Activated CD8-positive, alpha-beta T cell treated with anti-CD3 and anti-CD28 coated beads for 36 hours (primary cell): ENCODE measurements at regions not wholly inside any gene's neighbourhood (a gene's known extent, or its start where the extent isn't known, plus 50 kb on each side); places are given as distances from the start of the nearest gene placed in this dataset.

ENCODE experiments used
- ATAC-seq: fragments of 200-7000 bp; cut with Tn5 transposase; one replicate; pipeline ENCODE4 v1.10.0; 2021; ENCODE audit warnings: mild to moderate bottlenecking, moderate library complexity
- CTCF ChIA-PET: fragments of 350-600 bp; sonication (Branson Sonifier 250); formaldehyde crosslinking; loops from one replicate; lab custom pipeline; 2021; ENCODE audit warnings: antibody characterized with exemption; lab: Charles Lee
- POLR2A ChIA-PET: fragments of 350-600 bp; sonication (Branson Sonifier 250); formaldehyde crosslinking; loops from one replicate; lab custom pipeline; 2021; ENCODE audit warnings: antibody characterized with exemption; lab: Charles Lee
- DNase-seq: peaks from one replicate; pipeline ENCODE4 v3.0.0-alpha.2; 2020
- H3K27ac Mint-ChIP-seq: one replicate; pipeline ENCODE4 v1.8.0; 2021; ENCODE audit warnings: mild to moderate bottlenecking, mixed read lengths
- H3K27me3 Mint-ChIP-seq: one replicate; pipeline ENCODE4 v1.8.0; 2021; ENCODE audit warnings: mixed read lengths
- H3K36me3 Mint-ChIP-seq: one replicate; pipeline ENCODE4 v1.8.0; 2021; ENCODE audit warnings: low read depth, mixed read lengths
- H3K4me1 Mint-ChIP-seq: one replicate; pipeline ENCODE4 v1.8.0; 2021; ENCODE audit warnings: low read depth, mixed read lengths
- H3K4me3 Mint-ChIP-seq: one replicate; pipeline ENCODE4 v1.8.0; 2021; ENCODE audit warnings: mild to moderate bottlenecking, moderate library complexity, mixed read lengths
- H3K9me3 Mint-ChIP-seq: one replicate; pipeline ENCODE4 v1.8.0; 2021; ENCODE audit warnings: mixed read lengths
- intact Hi-C: fragments of 100-400 bp; cut with micrococcal nuclease; formaldehyde crosslinking; loops from one replicate; pipeline ENCODE4 v1.10.0; 2022
- TF ChIP-seq, protein P1 (sequence below): fragments of 200-600 bp; IDR thresholded peaks from one replicate; pipeline ENCODE4 v1.8.0; 2022; ENCODE audit warnings: antibody characterized with exemption, mild to moderate bottlenecking

- TF ChIP-seq, protein P1, sequence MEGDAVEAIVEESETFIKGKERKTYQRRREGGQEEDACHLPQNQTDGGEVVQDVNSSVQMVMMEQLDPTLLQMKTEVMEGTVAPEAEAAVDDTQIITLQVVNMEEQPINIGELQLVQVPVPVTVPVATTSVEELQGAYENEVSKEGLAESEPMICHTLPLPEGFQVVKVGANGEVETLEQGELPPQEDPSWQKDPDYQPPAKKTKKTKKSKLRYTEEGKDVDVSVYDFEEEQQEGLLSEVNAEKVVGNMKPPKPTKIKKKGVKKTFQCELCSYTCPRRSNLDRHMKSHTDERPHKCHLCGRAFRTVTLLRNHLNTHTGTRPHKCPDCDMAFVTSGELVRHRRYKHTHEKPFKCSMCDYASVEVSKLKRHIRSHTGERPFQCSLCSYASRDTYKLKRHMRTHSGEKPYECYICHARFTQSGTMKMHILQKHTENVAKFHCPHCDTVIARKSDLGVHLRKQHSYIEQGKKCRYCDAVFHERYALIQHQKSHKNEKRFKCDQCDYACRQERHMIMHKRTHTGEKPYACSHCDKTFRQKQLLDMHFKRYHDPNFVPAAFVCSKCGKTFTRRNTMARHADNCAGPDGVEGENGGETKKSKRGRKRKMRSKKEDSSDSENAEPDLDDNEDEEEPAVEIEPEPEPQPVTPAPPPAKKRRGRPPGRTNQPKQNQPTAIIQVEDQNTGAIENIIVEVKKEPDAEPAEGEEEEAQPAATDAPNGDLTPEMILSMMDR = no peak
- POLR2A ChIA-PET = no interaction called here
Measured at GRCh38 chr16:72311426-72311825, 139.5 kb upstream of the PMFBP1 start.

DNA sequence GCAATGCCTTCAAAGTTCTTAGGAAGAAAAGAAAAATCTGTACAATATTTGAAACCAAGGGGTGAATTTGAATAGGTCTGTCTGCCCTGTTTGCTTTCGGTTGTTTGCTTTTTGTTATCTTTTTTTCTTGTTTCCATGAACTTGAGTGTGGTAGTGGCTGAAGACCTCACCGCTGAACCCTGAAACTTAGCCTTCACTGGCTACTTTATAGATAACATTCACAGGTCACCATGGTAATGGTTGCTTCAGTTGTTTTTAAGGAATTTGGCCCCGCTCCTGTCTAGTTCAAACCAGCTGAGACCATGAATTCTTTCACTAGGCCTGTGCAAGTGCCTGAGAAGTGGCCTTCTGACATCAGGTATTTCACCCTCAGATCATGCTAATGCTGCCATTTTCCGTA lies 137.0 kb upstream of the PMFBP1 start:
- POLR2A ChIA-PET = no interaction called here
- TF ChIP-seq, protein P1 = no peak
- Mint-ChIP-seq H3K27me3 (no peaks in the 10 kb centered on the region), H3K4me1 (no peaks in the 10 kb centered on the region), H3K36me3 (no peaks in the 10 kb centered on the region), H3K27ac (no peak overlapping the region), H3K9me3 (peaks cover 6% of the 10 kb centered on the region), H3K4me3 (no peak overlapping the region)
- DNase-seq (no peak), ATAC-seq (no peak)
- intact Hi-C loops = no loop called here
- CTCF ChIA-PET = no interaction called here

More at GRCh38 chr16:72311426-72311825, 139.5 kb upstream of the PMFBP1 start:
- peaks cover 2% of the 10 kb centered on the region for H3K9me3 Mint-ChIP-seq
- intact Hi-C loops = no loop called here
- no peaks in the 10 kb centered on the region for H3K36me3 Mint-ChIP-seq
- DNase-seq (no peak), ATAC-seq (no peak)
- H3K4me3 Mint-ChIP-seq = no peak overlapping the region
- no peaks in the 10 kb centered on the region for H3K4me1 Mint-ChIP-seq
- CTCF ChIA-PET = no interaction called here
- no peak overlapping the region for H3K27ac Mint-ChIP-seq
- no peaks in the 10 kb centered on the region for H3K27me3 Mint-ChIP-seq

DNA sequence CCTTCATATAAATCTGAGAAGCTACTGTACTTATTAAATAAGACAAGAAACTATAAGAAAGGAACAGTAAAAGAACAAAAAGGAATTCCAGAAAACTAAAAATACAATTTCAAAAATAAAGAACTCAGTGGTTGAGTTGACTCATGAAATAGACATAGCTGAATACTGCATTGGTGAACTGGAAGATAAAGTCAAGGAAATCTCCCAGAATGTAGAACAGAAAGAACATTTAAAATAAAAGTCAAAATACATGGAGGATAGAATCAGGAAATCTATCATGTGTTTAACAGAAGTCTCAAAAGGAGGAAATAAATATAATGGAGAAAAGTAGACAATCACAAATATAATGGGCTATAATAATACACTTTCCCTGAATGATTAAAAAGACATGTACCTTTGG lies 136.4 kb upstream of the PMFBP1 start:
- intact Hi-C loops = no loop called here
- ChIA-PET CTCF (no interaction called here), POLR2A (interaction anchor here (0.7 kb wide), 1 partner anchor 577 kb away, joined by 3 read pairs; no protein-coding TSS in a partner anchor)
- TF ChIP-seq, protein P1 = no peak
- Mint-ChIP-seq H3K4me3 (no peak overlapping the region), H3K27me3 (no peaks in the 10 kb centered on the region), H3K27ac (no peak overlapping the region), H3K9me3 (peaks cover 6% of the 10 kb centered on the region), H3K36me3 (no peaks in the 10 kb centered on the region), H3K4me1 (no peaks in the 10 kb centered on the region)
- ATAC-seq = no peak
- no peak for DNase-seq

DNA sequence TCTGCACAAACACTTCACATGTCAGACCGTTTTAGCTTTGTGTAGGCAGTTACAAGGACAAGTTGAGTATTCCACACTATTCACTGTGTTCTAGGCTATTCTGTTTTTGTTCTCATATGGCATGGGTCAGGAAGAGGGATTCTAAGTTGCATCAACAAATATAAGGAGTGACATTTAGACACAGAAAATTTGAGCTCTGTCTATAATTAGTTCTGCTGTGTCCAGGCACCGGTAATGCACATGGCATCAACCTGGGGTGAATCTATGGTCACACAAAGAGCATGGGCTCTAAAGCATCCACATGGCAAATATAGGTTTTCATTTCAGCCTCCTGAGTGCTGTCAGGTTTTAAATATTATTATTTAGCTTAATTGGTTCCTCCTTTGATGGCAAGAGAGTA lies 130.4 kb upstream of the PMFBP1 start:
- ATAC-seq = no peak
- intact Hi-C loops = no loop called here
- no peak for DNase-seq
- Mint-ChIP-seq H3K4me1 (no peaks in the 10 kb centered on the region), H3K27me3 (no peaks in the 10 kb centered on the region), H3K36me3 (no peaks in the 10 kb centered on the region), H3K9me3 (peaks cover 4% of the 10 kb centered on the region), H3K4me3 (no peak overlapping the region), H3K27ac (no peak overlapping the region)
- POLR2A ChIA-PET = no interaction called here
- TF ChIP-seq, protein P1 = no peak
- CTCF ChIA-PET = no interaction called here

- H3K4me1 Mint-ChIP-seq = no peaks in the 10 kb centered on the region
- H3K27me3 Mint-ChIP-seq = no peaks in the 10 kb centered on the region
- intact Hi-C loops = no loop called here
- no peaks in the 10 kb centered on the region for H3K36me3 Mint-ChIP-seq
- no peak overlapping the region for H3K27ac Mint-ChIP-seq
- TF ChIP-seq, protein P1 = no peak
- DNase-seq (no peak), ATAC-seq (no peak)
- H3K4me3 Mint-ChIP-seq = no peak overlapping the region
- ChIA-PET CTCF (no interaction called here), POLR2A (no interaction called here)
- peaks cover 4% of the 10 kb centered on the region for H3K9me3 Mint-ChIP-seq
Measured at GRCh38 chr16:72301523-72302236, 129.7 kb upstream of the PMFBP1 start.
